ENCODE measurements at regions not wholly inside any gene's neighbourhood (a gene's known extent, or its start where the extent isn't known, plus 50 kb on each side); places are given as distances from the start of the nearest gene placed in this dataset.

- intact Hi-C loops (cut with micrococcal nuclease) = no loop called here
- Histone ChIP-seq H3K4me3 (replicated peaks in 1 of 3; ENCODE audit: low read depth in 2 of 3, low read length in 3 of 3) (no peak overlapping the region), H3K4me2 (replicated peaks; ENCODE audit: extremely low read depth, low read length, poor library complexity, severe bottlenecking) (no peak overlapping the region), H3K27ac (ENCODE audit: low read depth in 1 of 2, low read length in 2 of 2) (no peak overlapping the region), H4K20me1 (ENCODE audit: insufficient read depth, low read length) (no peaks in the 10 kb centered on the region), H2AFZ (ENCODE audit: insufficient read depth, low read depth, low read length, poor library complexity, severe bottlenecking) (no peak overlapping the region), H3K36me3 (replicated peaks in 1 of 2; ENCODE audit: control insufficient read depth in 1 of 2, insufficient read depth in 2 of 2, low read length in 2 of 2) (no peaks in the 10 kb centered on the region), H3K9ac (ENCODE audit: insufficient read depth, low read length, poor library complexity, severe bottlenecking) (no peak overlapping the region), H3K79me2 (ENCODE audit: insufficient read depth, low read length) (no peaks in the 10 kb centered on the region), H3K4me1 (ENCODE audit: control insufficient read depth in 1 of 2, insufficient read depth in 2 of 2, low read length in 2 of 2) (no peaks in the 10 kb centered on the region), H3K27me3 (ENCODE audit: control insufficient read depth in 2 of 2, insufficient read depth in 2 of 2, low read length in 2 of 2) (no peaks in the 10 kb centered on the region), H3K9me3 (replicated peaks in 1 of 2; ENCODE audit: control insufficient read depth in 1 of 2, insufficient read depth in 1 of 2, low read length in 2 of 2) (no peaks in the 10 kb centered on the region)
- Mint-ChIP-seq H3K27ac (no peak overlapping the region), H3K36me3 (no peaks in the 10 kb centered on the region), H3K27me3 (ENCODE audit: low read depth in 3 of 3) (peaks cover 0 to 1% (median 0%) of the 10 kb centered on the region in 3 donors), H3K4me1 (no peaks in the 10 kb centered on the region), H3K4me3 (no peak overlapping the region), H3K9me3 (no peaks in the 10 kb centered on the region)
- peak in 2 of 3 donors; percentile 9 to 16 for DNase-seq
- WGBS (ENCODE audit: insufficient coverage) = no CpG with 5 or more reads among the region's 1 CpG
- peak; percentile 42 for TF ChIP-seq CTCF (IDR thresholded peaks at IDR 0.05)
Observed at GRCh38 chr4:32462944-32463343, 1742.8 kb downstream of the PCDH7 start.

GRCh38 chr4:32470087-32470585, 1750.0 kb downstream of the PCDH7 start:
- no peaks in the 10 kb centered on the region for H3K4me1 Mint-ChIP-seq
- whole genome bisulfite sequencing (ENCODE audit: insufficient coverage) = no CpG with 5 or more reads among the region's 1 CpG
- Histone ChIP-seq H3K9ac (ENCODE audit: insufficient read depth, low read length, poor library complexity, severe bottlenecking) (no peak overlapping the region), H3K4me2 (replicated peaks; ENCODE audit: extremely low read depth, low read length, poor library complexity, severe bottlenecking) (no peak overlapping the region), H3K27ac (ENCODE audit: low read depth in 1 of 2, low read length in 2 of 2) (no peak overlapping the region), H3K27me3 (ENCODE audit: control insufficient read depth in 2 of 2, insufficient read depth in 2 of 2, low read length in 2 of 2) (no peaks in the 10 kb centered on the region), H3K4me3 (replicated peaks in 1 of 3; ENCODE audit: low read depth in 2 of 3, low read length in 3 of 3) (no peak overlapping the region), H3K79me2 (ENCODE audit: insufficient read depth, low read length) (no peaks in the 10 kb centered on the region), H2AFZ (ENCODE audit: insufficient read depth, low read depth, low read length, poor library complexity, severe bottlenecking) (no peak overlapping the region), H4K20me1 (ENCODE audit: insufficient read depth, low read length) (no peaks in the 10 kb centered on the region), H3K4me1 (ENCODE audit: control insufficient read depth in 1 of 2, insufficient read depth in 2 of 2, low read length in 2 of 2) (no peaks in the 10 kb centered on the region), H3K36me3 (replicated peaks in 1 of 2; ENCODE audit: control insufficient read depth in 1 of 2, insufficient read depth in 2 of 2, low read length in 2 of 2) (no peaks in the 10 kb centered on the region), H3K9me3 (replicated peaks in 1 of 2; ENCODE audit: control insufficient read depth in 1 of 2, insufficient read depth in 1 of 2, low read length in 2 of 2) (no peaks in the 10 kb centered on the region)
- no peak overlapping the region for H3K4me3 Mint-ChIP-seq
- H3K27me3 Mint-ChIP-seq (ENCODE audit: low read depth in 3 of 3) = peaks cover 0 to 1% (median 0%) of the 10 kb centered on the region in 3 donors
- no peaks in the 10 kb centered on the region for H3K36me3 Mint-ChIP-seq
- intact Hi-C loops (cut with micrococcal nuclease) = no loop called here
- no peak for TF ChIP-seq CTCF (IDR thresholded peaks at IDR 0.05)
- DNase-seq = no peak
- no peak overlapping the region for H3K27ac Mint-ChIP-seq
- H3K9me3 Mint-ChIP-seq = no peaks in the 10 kb centered on the region
